GM12865 (cell line): ENCODE measurements at regions not wholly inside any gene's neighbourhood (a gene's known extent, or its start where the extent isn't known, plus 50 kb on each side); places are given as distances from the start of the nearest gene placed in this dataset.

Source experiments
- DNase-seq: peaks from one replicate; pipeline ENCODE4 v3.0.0; 2010; ENCODE audit warnings: low read depth
- H3K4me3 ChIP-seq: 2 replicates; pipeline ENCODE4 v1.5.1; 2011; ENCODE audit warnings: mild to moderate bottlenecking, low read depth, low read length, control low read depth
- TF ChIP-seq, protein P1 (sequence below): IDR thresholded peaks from 2 replicates; pipeline ENCODE4 v1.5.1; 2011; ENCODE audit warnings: low read length, control low read depth, low read depth, inconsistent platforms; ENCODE audit not compliant: insufficient read depth; ENCODE audit errors: missing control alignments

DNA sequence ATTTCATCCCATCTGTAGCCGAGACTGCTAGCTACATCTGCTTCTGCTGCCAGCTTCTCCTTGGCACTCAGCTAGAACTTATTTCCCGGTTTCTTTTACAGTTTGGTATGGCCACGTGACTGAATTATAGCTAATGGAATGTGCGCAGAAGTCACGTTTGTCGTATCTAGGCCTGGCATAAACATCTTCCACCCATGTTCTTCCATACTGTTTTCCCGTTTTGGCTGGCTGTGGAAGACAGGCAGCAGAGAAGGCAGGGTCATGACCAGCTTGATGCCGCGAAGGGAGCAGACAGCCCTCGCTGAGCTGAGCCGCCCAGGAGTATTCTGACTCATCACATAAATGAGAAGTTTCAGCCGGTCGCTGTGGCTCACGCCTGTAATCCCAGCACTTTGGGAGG is 186.7 kb downstream of the RFC3 start:
- no peak for DNase-seq
- TF ChIP-seq, protein P1, sequence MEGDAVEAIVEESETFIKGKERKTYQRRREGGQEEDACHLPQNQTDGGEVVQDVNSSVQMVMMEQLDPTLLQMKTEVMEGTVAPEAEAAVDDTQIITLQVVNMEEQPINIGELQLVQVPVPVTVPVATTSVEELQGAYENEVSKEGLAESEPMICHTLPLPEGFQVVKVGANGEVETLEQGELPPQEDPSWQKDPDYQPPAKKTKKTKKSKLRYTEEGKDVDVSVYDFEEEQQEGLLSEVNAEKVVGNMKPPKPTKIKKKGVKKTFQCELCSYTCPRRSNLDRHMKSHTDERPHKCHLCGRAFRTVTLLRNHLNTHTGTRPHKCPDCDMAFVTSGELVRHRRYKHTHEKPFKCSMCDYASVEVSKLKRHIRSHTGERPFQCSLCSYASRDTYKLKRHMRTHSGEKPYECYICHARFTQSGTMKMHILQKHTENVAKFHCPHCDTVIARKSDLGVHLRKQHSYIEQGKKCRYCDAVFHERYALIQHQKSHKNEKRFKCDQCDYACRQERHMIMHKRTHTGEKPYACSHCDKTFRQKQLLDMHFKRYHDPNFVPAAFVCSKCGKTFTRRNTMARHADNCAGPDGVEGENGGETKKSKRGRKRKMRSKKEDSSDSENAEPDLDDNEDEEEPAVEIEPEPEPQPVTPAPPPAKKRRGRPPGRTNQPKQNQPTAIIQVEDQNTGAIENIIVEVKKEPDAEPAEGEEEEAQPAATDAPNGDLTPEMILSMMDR: no peak
- H3K4me3 ChIP-seq: no peak overlapping the region

DNA sequence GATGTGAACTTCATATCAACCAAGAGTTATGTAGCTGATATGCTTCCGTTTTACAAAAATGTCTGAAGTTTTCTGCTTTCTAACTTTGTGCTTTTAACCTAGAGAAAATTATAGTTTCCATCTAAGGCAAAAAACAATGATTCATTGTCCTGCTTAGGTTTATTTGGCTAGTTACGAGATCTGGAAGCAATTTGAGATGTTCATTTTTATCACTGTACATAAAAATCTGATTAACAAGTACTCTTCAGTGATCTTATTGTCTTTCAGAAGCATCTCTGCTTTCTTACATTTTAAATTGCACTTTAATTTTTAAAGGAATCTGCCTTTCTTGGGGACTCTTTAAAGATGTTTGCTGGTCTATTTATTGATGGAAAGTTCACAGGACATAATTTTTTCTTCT is 188.1 kb downstream of the RFC3 start:
- no peak overlapping the region for H3K4me3 ChIP-seq

DNA sequence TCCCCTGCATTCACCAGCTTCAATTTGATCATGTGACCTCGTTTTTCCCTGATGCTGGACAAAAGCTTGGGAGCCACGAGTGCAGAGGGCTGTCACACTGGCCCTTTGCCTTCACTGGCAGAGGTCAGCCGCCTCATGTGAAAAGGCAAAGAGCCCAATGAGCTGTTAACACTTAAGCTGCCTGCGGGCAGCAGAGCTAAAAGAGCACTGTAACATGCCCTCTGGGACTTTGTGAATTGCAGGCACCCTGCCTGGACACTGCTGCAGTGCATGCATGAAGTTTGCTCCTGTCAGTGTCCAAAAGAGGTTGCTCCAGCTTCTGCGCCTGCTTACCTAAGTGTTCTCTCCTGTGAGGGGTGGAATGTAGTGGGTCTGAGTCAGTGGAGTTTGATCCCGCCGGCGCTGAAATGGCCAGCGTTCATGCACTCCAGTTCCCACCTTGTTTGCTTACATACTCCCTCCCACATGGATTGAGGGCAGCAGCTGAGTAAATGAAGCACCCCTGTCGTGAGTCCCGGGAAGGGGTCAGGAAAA is 193.7 kb downstream of the RFC3 start:
- H3K4me3 ChIP-seq: no peak overlapping the region
- no peak for DNase-seq
- TF ChIP-seq, protein P1: no peak

More for the DNA sequence above, 188.1 kb downstream of the RFC3 start:
- no peak for DNase-seq
- TF ChIP-seq, protein P1: no peak

DNA sequence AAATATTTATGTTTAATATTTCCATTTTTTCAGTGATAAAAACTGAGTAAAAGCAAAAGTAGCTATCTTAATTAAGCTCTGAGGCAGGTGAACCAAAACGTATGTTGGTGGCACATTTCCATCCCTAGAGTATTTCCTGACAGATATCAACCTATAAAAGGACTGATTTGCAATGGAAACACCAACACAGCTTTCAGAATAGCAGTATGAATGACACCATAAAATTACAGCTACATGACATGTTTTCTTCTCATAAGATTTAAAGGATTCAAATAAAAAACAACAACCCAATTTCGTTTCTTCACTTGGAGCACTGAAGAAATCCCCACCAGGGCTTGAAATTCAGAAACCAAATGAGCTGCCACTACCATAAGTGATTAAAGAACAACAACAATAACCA is 194.4 kb downstream of the RFC3 start:
- DNase-seq: no peak
- TF ChIP-seq, protein P1: no peak
- no peak overlapping the region for H3K4me3 ChIP-seq

DNA sequence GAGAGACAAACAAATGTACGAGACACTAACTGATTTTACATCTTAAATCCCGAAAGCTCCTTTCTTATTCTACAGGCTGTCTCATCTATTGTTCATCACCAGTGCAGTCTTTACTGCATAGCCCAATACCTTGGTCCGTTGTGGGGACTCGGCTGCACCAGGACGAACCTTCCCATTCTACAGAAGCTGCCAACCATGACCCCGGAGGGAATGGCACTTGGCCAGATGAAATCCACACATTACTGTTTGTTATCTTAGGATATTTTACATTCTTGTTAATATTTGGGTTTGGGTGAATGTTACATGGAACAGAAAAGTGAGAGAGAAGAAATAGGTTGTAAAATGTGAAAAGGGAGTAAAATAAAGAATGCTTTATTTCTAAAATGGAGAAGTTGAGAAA is 195.1 kb downstream of the RFC3 start:
- TF ChIP-seq, protein P1: no peak
- DNase-seq: no peak
- no peak overlapping the region for H3K4me3 ChIP-seq

DNA sequence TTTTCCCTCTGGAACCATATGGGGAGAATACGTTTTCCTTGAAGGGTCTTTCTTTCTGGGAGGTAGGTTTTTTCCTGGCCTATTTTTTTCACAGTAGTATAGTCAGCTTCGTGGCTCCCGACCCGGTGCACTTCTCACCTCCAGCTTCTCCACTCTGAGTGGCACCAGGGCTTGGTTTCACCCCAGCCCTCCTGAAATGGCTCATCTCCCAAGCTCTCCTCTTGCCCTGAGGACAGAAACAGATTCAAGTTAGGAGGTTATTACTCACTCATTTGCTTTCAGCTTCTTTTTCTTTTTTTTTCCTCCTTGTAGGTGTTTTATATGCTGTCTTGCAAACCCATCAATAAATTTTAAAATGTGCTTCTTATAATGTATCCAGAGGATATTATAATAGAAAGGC is 199.3 kb downstream of the RFC3 start:
- no peak for DNase-seq
- H3K4me3 ChIP-seq: no peak overlapping the region
- TF ChIP-seq, protein P1: no peak

DNA sequence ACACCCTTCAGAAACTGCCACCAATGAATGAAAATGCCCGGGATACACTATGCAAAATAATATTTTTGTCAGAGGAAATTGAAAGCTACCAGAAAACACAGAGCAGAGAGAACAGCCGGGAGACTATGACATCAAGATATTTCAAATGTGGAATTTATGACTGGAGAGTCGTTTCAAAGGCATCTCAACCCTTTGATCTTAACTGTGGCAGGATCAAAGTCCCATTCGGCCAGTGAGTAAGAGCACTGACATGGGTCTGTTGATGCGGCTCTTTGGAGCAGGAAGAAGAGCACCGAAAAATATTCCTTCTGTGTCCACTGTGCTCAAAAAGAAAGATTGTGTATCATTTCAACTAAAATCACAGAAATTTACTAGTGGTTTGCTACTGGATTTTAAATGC is 201.9 kb downstream of the RFC3 start:
- DNase-seq: no peak
- TF ChIP-seq, protein P1: no peak
- no peak overlapping the region for H3K4me3 ChIP-seq
